ENCODE measurements at regions not wholly inside any gene's neighbourhood (a gene's known extent, or its start where the extent isn't known, plus 50 kb on each side); places are given as distances from the start of the nearest gene placed in this dataset.
"Not testable (repeated sequence)": the region's sequence is repeated elsewhere in the genome, so short reads cannot be mapped to it uniquely, and the experiment has no call there.

DNA sequence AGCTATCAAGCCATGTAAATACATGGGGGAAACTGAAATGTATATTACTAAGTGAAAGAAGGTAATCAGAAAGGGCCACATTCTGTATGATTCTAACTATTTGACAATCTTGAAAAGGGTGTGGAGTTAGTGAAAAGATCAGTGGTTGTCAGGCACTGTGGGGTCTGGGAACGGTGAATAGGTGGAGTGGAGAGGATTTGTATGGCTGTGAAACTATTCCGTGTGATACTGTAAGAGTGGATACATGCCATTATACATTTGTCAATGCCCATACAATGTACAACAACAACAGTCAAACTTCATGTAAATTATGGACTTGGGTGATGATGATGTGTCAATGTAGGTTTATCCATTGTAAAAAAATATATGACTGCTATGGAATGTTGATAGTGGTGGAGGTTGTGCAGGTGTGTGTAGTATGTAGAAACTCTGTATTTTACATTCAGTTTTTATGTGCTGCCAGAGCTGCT is 1116.2 kb downstream of the SUCLG1 start:
- ChIA-PET POLR2A (ENCODE audit: low non-redundant PET) (no interaction called here), CTCF (no interaction called here)
- TF ChIP-seq EZH2 (IDR thresholded peaks at IDR 0.05; ENCODE audit: borderline replicate concordance, low read depth, low read length, poor library complexity, severe bottlenecking): no peak
- TF ChIP-seq, protein P1, sequence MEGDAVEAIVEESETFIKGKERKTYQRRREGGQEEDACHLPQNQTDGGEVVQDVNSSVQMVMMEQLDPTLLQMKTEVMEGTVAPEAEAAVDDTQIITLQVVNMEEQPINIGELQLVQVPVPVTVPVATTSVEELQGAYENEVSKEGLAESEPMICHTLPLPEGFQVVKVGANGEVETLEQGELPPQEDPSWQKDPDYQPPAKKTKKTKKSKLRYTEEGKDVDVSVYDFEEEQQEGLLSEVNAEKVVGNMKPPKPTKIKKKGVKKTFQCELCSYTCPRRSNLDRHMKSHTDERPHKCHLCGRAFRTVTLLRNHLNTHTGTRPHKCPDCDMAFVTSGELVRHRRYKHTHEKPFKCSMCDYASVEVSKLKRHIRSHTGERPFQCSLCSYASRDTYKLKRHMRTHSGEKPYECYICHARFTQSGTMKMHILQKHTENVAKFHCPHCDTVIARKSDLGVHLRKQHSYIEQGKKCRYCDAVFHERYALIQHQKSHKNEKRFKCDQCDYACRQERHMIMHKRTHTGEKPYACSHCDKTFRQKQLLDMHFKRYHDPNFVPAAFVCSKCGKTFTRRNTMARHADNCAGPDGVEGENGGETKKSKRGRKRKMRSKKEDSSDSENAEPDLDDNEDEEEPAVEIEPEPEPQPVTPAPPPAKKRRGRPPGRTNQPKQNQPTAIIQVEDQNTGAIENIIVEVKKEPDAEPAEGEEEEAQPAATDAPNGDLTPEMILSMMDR (conservative IDR thresholded peaks at IDR 0.05; ENCODE audit: low read depth, low read length): no peak
- Histone ChIP-seq H3K4me3 (ENCODE audit: low read depth, low read length, poor library complexity, severe bottlenecking) (no peak overlapping the region), H3K36me3 (ENCODE audit: insufficient read depth, low read length, poor library complexity, severe bottlenecking) (no peaks in the 10 kb centered on the region), H3K27ac (ENCODE audit: low read depth, low read length, poor library complexity, severe bottlenecking) (no peak overlapping the region), H3K9me3 (ENCODE audit: low read depth, low read length, poor library complexity, severe bottlenecking) (peaks cover 7% of the 10 kb centered on the region), H3K4me1 (ENCODE audit: insufficient read depth, low read length, poor library complexity, severe bottlenecking) (no peaks in the 10 kb centered on the region), H3K27me3 (replicated peaks; ENCODE audit: insufficient read depth, low read depth, low read length, poor library complexity) (no peaks in the 10 kb centered on the region)
- BruUV-seq (replicated peaks): no TSS peak
- no peak for DNase-seq (ENCODE audit: low spot score)
- intact Hi-C loops (cut with micrococcal nuclease; ENCODE audit: unreplicated experiment): no loop called here

DNA sequence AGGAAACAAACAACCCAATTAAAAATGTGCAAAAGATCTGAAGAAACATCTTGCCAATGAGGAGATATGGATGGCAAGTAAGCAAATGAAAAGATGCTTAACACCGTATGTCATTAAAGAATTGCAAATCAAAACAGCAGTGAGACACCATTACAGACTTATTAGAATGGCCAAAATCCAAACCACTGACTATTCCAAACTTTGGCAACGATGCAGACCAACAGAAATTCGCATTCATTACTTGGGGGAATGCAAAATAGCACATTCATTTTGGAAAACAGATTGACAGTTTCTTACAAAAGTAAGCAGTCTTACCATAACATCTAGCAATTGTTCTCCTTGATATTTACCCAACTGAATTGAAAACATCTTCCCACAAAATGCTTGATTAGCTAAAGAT is 1118.7 kb downstream of the SUCLG1 start:
- no peaks in the 10 kb centered on the region for H3K36me3 ChIP-seq (ENCODE audit: insufficient read depth, low read length, poor library complexity, severe bottlenecking)
- H3K4me1 ChIP-seq (ENCODE audit: insufficient read depth, low read length, poor library complexity, severe bottlenecking): no peaks in the 10 kb centered on the region
- no peak overlapping the region for H3K4me3 ChIP-seq (ENCODE audit: low read depth, low read length, poor library complexity, severe bottlenecking)
- ChIA-PET CTCF (no interaction called here), POLR2A (ENCODE audit: low non-redundant PET) (no interaction called here)
- peaks cover 4% of the 10 kb centered on the region for H3K9me3 ChIP-seq (ENCODE audit: low read depth, low read length, poor library complexity, severe bottlenecking)
- DNase-seq (ENCODE audit: low spot score): peak; percentile 12
- no peak overlapping the region for H3K27ac ChIP-seq (ENCODE audit: low read depth, low read length, poor library complexity, severe bottlenecking)
- BruUV-seq (replicated peaks): no TSS peak
- intact Hi-C loops (cut with micrococcal nuclease; ENCODE audit: unreplicated experiment): no loop called here
- TF ChIP-seq, protein P1 (conservative IDR thresholded peaks at IDR 0.05; ENCODE audit: low read depth, low read length): no peak
- no peak for TF ChIP-seq EZH2 (IDR thresholded peaks at IDR 0.05; ENCODE audit: borderline replicate concordance, low read depth, low read length, poor library complexity, severe bottlenecking)
- no peaks in the 10 kb centered on the region for H3K27me3 ChIP-seq (replicated peaks; ENCODE audit: insufficient read depth, low read depth, low read length, poor library complexity)

DNA sequence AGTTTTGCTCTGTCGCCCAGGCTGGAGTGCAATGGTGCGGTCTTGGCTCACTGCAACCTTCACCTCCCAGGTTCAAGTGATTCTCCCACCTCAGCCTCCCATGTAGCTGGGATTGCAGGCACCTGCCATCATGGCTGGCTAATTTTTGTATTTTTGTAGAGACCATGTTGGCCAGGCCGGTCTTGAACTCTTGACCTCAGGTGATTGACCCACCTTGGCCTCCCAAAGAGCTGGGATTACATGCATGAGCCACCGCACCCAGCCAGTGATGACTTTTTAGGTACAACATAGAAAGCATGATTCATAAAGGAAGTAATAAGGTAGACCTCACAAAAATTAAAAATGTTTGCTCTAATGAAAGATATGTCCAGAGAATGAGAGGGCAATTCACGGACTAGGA is 1119.1 kb downstream of the SUCLG1 start:
- intact Hi-C loops (cut with micrococcal nuclease; ENCODE audit: unreplicated experiment); H3K9me3 ChIP-seq (ENCODE audit: low read depth, low read length, poor library complexity, severe bottlenecking); H3K4me1 ChIP-seq (ENCODE audit: insufficient read depth, low read length, poor library complexity, severe bottlenecking); POLR2A ChIA-PET (ENCODE audit: low non-redundant PET); DNase-seq (ENCODE audit: low spot score); CTCF ChIA-PET; H3K27ac ChIP-seq (ENCODE audit: low read depth, low read length, poor library complexity, severe bottlenecking); H3K4me3 ChIP-seq (ENCODE audit: low read depth, low read length, poor library complexity, severe bottlenecking); H3K36me3 ChIP-seq (ENCODE audit: insufficient read depth, low read length, poor library complexity, severe bottlenecking); H3K27me3 ChIP-seq (replicated peaks; ENCODE audit: insufficient read depth, low read depth, low read length, poor library complexity); BruUV-seq (replicated peaks): not testable (repeated sequence)

DNA sequence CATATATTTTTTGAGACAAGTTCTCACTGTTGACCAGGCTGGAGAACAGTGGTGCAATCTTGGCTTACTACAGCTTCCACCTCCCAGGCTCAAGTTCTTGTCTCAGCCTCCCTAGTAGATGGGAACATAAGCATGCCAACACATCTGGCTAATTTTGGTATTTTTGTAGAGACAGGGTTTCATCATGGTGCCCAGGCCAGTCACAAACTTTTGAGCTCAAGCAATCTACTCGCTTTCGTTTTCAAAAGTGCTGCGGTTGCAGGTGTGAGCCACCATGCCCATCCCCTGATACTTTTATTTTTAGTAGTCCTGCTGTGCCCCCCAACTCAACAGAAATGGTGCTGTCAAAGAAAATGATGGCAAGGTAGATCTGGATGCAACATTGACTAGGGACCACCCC is 1127.3 kb downstream of the SUCLG1 start:
- Histone ChIP-seq H3K36me3 (ENCODE audit: insufficient read depth, low read length, poor library complexity, severe bottlenecking) (no peaks in the 10 kb centered on the region), H3K27me3 (replicated peaks; ENCODE audit: insufficient read depth, low read depth, low read length, poor library complexity) (no peaks in the 10 kb centered on the region), H3K4me3 (ENCODE audit: low read depth, low read length, poor library complexity, severe bottlenecking) (no peak overlapping the region), H3K27ac (ENCODE audit: low read depth, low read length, poor library complexity, severe bottlenecking) (no peak overlapping the region), H3K9me3 (ENCODE audit: low read depth, low read length, poor library complexity, severe bottlenecking) (peaks cover 24% of the 10 kb centered on the region), H3K4me1 (ENCODE audit: insufficient read depth, low read length, poor library complexity, severe bottlenecking) (no peaks in the 10 kb centered on the region)
- ChIA-PET CTCF (no interaction called here), POLR2A (ENCODE audit: low non-redundant PET) (no interaction called here)
- TF ChIP-seq, protein P1 (conservative IDR thresholded peaks at IDR 0.05; ENCODE audit: low read depth, low read length): no peak
- TF ChIP-seq EZH2 (IDR thresholded peaks at IDR 0.05; ENCODE audit: borderline replicate concordance, low read depth, low read length, poor library complexity, severe bottlenecking): no peak
- BruUV-seq (replicated peaks): no TSS peak
- intact Hi-C loops (cut with micrococcal nuclease; ENCODE audit: unreplicated experiment): no loop called here
- no peak for DNase-seq (ENCODE audit: low spot score)

Data from A673 (cell line).